Panc1 (cell line): ENCODE measurements at regions not wholly inside any gene's neighbourhood (a gene's known extent, or its start where the extent isn't known, plus 50 kb on each side); places are given as distances from the start of the nearest gene placed in this dataset.
A peak's percentile ranks its signal among the peaks of the same experiment; 100 is the strongest.

Source experiments
- ATAC-seq: fragments of 200-7000 bp; cut with Tn5 transposase; 2 replicates; pipeline ENCODE4 v1.9.1; 2020; ENCODE audit warnings: mild to moderate bottlenecking, moderate library complexity
- BruUV-seq: library from RNA; stranded (reverse); fragments of 400-500 nt; replicated peaks from 2 replicates; lab custom pipeline; 2021; lab: Mats Ljungman, UMichigan
- CTCF ChIA-PET: fragments of 300-600 bp; sonication (Branson Sonifier 250); formaldehyde crosslinking; loops from one replicate; lab custom pipeline; 2022; ENCODE audit warnings: antibody characterized with exemption; lab: Charles Lee
- POLR2A ChIA-PET: fragments of 300-600 bp; sonication (Branson Sonifier 250); formaldehyde crosslinking; loops from one replicate; lab custom pipeline; 2022; ENCODE audit warnings: antibody characterized with exemption; lab: Charles Lee
- DNase-seq: peaks from one replicate; pipeline ENCODE4 v3.0.0-alpha.2; 2010; ENCODE audit warnings: low read depth, low spot score
- H3K27ac ChIP-seq: 2 replicates; pipeline ENCODE4 v1.5.1; 2011; ENCODE audit warnings: mild to moderate bottlenecking, low read length, inconsistent platforms
- H3K27me3 ChIP-seq: fragments of 200-500 bp; sonication (Bioruptor generic); 2 replicates; pipeline ENCODE4 v1.6.0; 2014; ENCODE audit warnings: low read length, inconsistent platforms; ENCODE audit not compliant: control insufficient read depth, insufficient read depth
- H3K36me3 ChIP-seq: fragments of 200-500 bp; sonication (Bioruptor generic); 2 replicates; pipeline ENCODE4 v1.5.1; 2014; ENCODE audit warnings: inconsistent platforms, mild to moderate bottlenecking, low read length, moderate library complexity; ENCODE audit not compliant: control insufficient read depth, insufficient read depth
- H3K4me1 ChIP-seq: 2 replicates; pipeline ENCODE4 v1.5.1; 2011; ENCODE audit warnings: inconsistent platforms, mild to moderate bottlenecking, low read length, moderate library complexity; ENCODE audit not compliant: control insufficient read depth, insufficient read depth
- H3K4me3 ChIP-seq, 2 experiments: 2 replicates each; pipeline ENCODE4 v1.5.1; 2011 to 2012; ENCODE audit warnings: low read depth in 2 of 2, low read length in 2 of 2, mild to moderate bottlenecking in 2 of 2, inconsistent platforms in 1 of 2, moderate library complexity in 1 of 2
- H3K9me3 ChIP-seq: fragments of 200-500 bp; sonication (Bioruptor generic); 2 replicates; pipeline ENCODE4 v1.5.1; 2014; ENCODE audit warnings: low read depth, mild to moderate bottlenecking, inconsistent platforms, low read length, moderate library complexity; ENCODE audit not compliant: control insufficient read depth, insufficient read depth
- CTCF ChIP-seq: fragments of 450-650 bp; IDR thresholded peaks from 2 replicates; pipeline ENCODE4 v1.5.1; 2017; ENCODE audit warnings: mild to moderate bottlenecking
- POLR2AphosphoS5 ChIP-seq: IDR thresholded peaks from 2 replicates; pipeline ENCODE4 v1.6.1; 2012; ENCODE audit warnings: mild to moderate bottlenecking, low read depth, low read length, moderate library complexity
- REST ChIP-seq, 2 experiments: IDR thresholded peaks; 2 replicates each; pipeline ENCODE4 v1.6.1; 2011 to 2012; ENCODE audit warnings: low read depth in 2 of 2, control low read depth in 1 of 2, low read length in 1 of 2, mild to moderate bottlenecking in 1 of 2, moderate library complexity in 1 of 2; ENCODE audit not compliant: insufficient read depth in 1 of 2
- SIN3A ChIP-seq: IDR thresholded peaks from 2 replicates; pipeline ENCODE4 v1.6.1; 2012; ENCODE audit warnings: low read depth, mild to moderate bottlenecking, low read length, moderate library complexity, borderline replicate concordance; ENCODE audit not compliant: insufficient read depth
- TCF7L2 ChIP-seq: IDR thresholded peaks from 2 replicates; pipeline ENCODE4 v1.6.1; 2011; ENCODE audit warnings: mild to moderate bottlenecking, low read depth, low read length, inconsistent platforms
- in situ Hi-C: cut with HindIII; loops from 2 replicates; pipeline ENCODE4 v1.10.0; 2016; ENCODE audit warnings: low sequenced_read_pairs, low pct_unique_long_range_greater_than_20kb
- intact Hi-C: fragments of 100-400 bp; cut with micrococcal nuclease; formaldehyde crosslinking; loops from one replicate; pipeline ENCODE4 v1.10.0; 2022; ENCODE audit not compliant: unreplicated experiment

- in situ Hi-C loops (no loop called here), intact Hi-C loops (no loop called here)
- H3K4me3 ChIP-seq: no peak overlapping the region
- POLR2A ChIA-PET: no interaction called here
- CTCF ChIA-PET: interaction anchor here (0.7 kb wide), 1 partner anchor 231 kb away, joined by 17 read pairs; no protein-coding TSS in a partner anchor
- no peak overlapping the region for H3K27ac ChIP-seq
- ATAC-seq (no peak), DNase-seq (no peak)
- H3K27me3 ChIP-seq: no peaks in the 10 kb centered on the region
- no TSS peak for BruUV-seq
- H3K4me1 ChIP-seq: no peaks in the 10 kb centered on the region
- H3K9me3 ChIP-seq: no peaks in the 10 kb centered on the region
- TF ChIP-seq REST (IDR thresholded peaks at IDR 0.05; ENCODE audit: insufficient read depth in 1 of 2, low read depth in 2 of 2, low read length in 1 of 2) (no peak), POLR2AphosphoS5 (no peak), CTCF (no peak), SIN3A (no peak), TCF7L2 (no peak)
- H3K36me3 ChIP-seq: no peaks in the 10 kb centered on the region
Observed at GRCh38 chr10:58957517-58957916, 218.9 kb upstream of the PHYHIPL start.

GRCh38 chr10:58963101-58963534 is 213.3 kb upstream of the PHYHIPL start:
- DNase-seq (no peak), ATAC-seq (no peak)
- intact Hi-C loops: no loop called here
- Histone ChIP-seq H3K4me1 (no peaks in the 10 kb centered on the region), H3K4me3 (no peak overlapping the region), H3K27me3 (no peaks in the 10 kb centered on the region), H3K36me3 (no peaks in the 10 kb centered on the region), H3K27ac (no peak overlapping the region), H3K9me3 (no peaks in the 10 kb centered on the region)
- ChIA-PET POLR2A (no interaction called here), CTCF (no interaction called here)
- in situ Hi-C loops: no loop called here
- TF ChIP-seq REST (IDR thresholded peaks at IDR 0.05; ENCODE audit: insufficient read depth in 1 of 2, low read depth in 2 of 2, low read length in 1 of 2): no peak
- no peak for TF ChIP-seq SIN3A
- TF ChIP-seq TCF7L2: no peak
- TF ChIP-seq CTCF: peak; percentile 37; the same call in 1 of the 2 replicates
- no TSS peak for BruUV-seq
